ENCODE measurements at regions not wholly inside any gene's neighbourhood (a gene's known extent, or its start where the extent isn't known, plus 50 kb on each side); places are given as distances from the start of the nearest gene placed in this dataset.
"Not testable (repeated sequence)": the region's sequence is repeated elsewhere in the genome, so short reads cannot be mapped to it uniquely, and the experiment has no call there.

DNA sequence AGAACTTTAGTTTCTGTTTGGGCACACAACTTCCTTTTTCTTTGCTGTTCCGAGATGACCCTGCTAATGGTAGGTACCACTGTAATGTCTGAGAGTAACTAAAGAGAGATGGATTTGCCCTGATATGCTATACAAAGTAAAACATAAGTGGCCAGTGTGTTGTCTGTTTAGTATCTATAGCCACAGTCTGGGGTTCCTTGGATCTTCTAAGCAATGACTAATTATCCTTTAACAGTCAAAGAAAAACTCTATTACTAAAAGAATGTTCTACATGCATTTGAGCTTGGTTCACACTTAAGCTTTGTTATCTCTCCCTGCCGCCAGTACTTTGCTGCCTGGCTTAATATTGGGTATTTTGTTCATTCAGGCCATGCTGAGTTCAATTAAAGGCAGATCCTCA lies 1051.9 kb upstream of the FLRT2 start:
- Histone ChIP-seq H3K27ac (no peak overlapping the region), H3K4me1 (no peaks in the 10 kb centered on the region), H3K36me3 (no peaks in the 10 kb centered on the region), H3K4me3 (no peak overlapping the region), H3K27me3 (no peaks in the 10 kb centered on the region), H3K9me3 (replicated peaks) (no peaks in the 10 kb centered on the region)
- no peak for DNase-seq

DNA sequence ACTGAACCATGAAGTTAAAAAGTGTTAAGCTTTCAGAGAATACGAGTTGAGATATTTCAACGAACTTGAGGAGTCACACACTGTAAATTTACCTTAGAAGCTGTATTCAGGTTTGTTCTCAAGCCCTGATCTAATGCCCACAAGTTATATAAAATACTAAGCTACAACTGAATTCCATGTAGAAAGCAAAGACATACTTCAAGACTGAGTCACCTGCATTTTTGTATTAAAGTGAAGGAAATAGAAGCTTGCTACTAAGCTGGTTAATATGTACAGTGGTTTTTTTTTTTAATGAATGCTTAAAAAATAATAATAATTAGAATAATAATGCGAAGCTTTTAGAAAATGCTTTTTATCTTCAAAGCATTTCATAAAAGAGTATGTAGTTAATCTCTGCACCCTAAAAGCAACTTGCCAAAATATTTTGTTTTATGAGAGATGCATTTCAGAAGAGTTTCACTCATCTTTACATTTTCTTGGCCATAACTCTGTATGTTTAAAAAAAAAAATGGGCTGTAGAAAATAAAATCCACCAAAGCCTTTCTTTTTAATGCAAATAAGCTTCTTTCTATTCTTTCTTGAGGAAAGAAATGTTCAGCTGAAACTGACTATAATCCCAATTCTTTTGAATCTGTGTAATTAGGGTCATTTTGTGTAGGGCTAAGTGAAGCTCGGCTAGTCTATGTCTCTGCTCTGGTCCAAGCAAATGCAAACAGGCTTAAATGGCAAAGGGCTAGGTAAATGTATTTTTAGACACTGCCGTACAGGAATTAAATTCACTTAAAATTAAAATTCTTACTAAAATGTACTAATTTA lies 1047.5 kb upstream of the FLRT2 start:
- Histone ChIP-seq H3K9me3 (replicated peaks) (no peaks in the 10 kb centered on the region), H3K27ac (no peak overlapping the region), H3K4me1 (no peaks in the 10 kb centered on the region), H3K36me3 (no peaks in the 10 kb centered on the region), H3K4me3 (no peak overlapping the region), H3K27me3 (no peaks in the 10 kb centered on the region)
- DNase-seq = no peak

DNA sequence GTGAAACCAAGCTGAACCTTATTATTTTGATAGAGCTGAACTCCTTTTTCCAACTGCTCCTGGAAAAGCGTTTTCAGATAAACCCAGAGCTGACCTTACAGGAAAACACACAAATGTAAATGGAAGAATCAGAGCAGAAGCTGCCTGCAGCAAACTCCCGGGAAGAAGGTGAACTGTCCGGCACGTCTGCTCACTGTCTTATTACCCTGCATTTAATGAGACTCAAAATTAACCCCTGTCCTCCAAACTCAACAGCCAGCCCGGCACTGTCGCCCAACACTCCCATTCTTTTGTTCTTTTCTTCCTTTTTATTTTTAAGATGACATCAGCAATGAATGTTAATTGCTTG lies 1046.9 kb upstream of the FLRT2 start:
- H3K4me3 ChIP-seq = no peak overlapping the region
- H3K27me3 ChIP-seq = no peaks in the 10 kb centered on the region
- H3K9me3 ChIP-seq (replicated peaks) = no peaks in the 10 kb centered on the region
- H3K27ac ChIP-seq = no peak overlapping the region
- H3K36me3 ChIP-seq = no peaks in the 10 kb centered on the region
- H3K4me1 ChIP-seq = no peaks in the 10 kb centered on the region
- DNase-seq = no peak

DNA sequence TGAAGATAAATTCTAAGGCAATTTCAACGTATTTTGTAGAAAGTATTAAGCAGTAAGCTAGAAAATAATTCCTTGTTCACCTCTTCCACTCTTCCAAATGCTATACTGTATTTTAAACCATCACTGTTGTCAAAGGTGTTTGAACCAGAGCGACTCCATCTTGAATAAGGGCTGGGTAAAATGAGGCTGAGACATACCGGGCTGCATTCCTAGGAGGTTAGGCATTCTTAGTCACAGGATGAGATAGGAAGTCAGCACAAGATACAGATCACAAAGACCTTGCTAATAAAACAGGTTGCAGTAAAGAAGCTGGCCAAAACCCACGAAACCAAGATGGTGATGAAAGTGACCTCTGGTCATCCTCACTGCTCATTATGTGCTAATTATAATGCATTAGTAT lies 1045.7 kb upstream of the FLRT2 start:
- H3K27ac ChIP-seq, DNase-seq, H3K27me3 ChIP-seq: not testable (repeated sequence)

GRCh38 chr14:84485036-84485435 lies 1044.9 kb upstream of the FLRT2 start:
- Histone ChIP-seq H3K4me1 (no peaks in the 10 kb centered on the region), H3K4me3 (no peak overlapping the region), H3K27me3 (no peaks in the 10 kb centered on the region), H3K9me3 (replicated peaks) (no peaks in the 10 kb centered on the region), H3K27ac (no peak overlapping the region), H3K36me3 (no peaks in the 10 kb centered on the region)
- DNase-seq = no peak

More for the DNA sequence above, 1045.7 kb upstream of the FLRT2 start:
- H3K4me1 ChIP-seq; H3K36me3 ChIP-seq; H3K4me3 ChIP-seq; H3K9me3 ChIP-seq (replicated peaks): not testable (repeated sequence)

DNA sequence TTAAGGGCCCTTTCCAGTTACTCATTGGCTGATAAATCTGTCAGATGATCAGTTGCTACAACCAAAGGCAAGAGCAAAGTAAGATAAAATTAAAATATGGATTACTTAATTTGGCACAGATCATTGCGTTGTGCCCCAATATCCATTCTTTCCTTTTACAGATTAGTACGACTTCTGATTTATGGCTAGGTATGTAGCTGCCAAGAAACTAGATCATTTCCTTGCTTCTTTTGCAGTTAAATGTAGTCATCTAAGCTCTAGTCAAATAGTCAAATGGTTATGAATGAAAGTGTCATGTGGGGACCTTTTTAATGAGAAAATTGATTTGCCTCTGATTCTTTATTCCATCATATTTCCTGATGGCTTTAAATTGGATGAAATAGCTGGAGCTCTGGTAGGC lies 1039.9 kb upstream of the FLRT2 start:
- H3K4me1 ChIP-seq = no peaks in the 10 kb centered on the region
- H3K9me3 ChIP-seq (replicated peaks) = no peaks in the 10 kb centered on the region
- H3K36me3 ChIP-seq = no peaks in the 10 kb centered on the region
- no peak for DNase-seq
- no peak overlapping the region for H3K27ac ChIP-seq
- no peaks in the 10 kb centered on the region for H3K27me3 ChIP-seq
- no peak overlapping the region for H3K4me3 ChIP-seq

GRCh38 chr14:84492685-84493084 lies 1037.3 kb upstream of the FLRT2 start:
- Histone ChIP-seq H3K27me3 (no peaks in the 10 kb centered on the region), H3K9me3 (replicated peaks) (no peaks in the 10 kb centered on the region), H3K4me3 (no peak overlapping the region), H3K27ac (no peak overlapping the region), H3K36me3 (no peaks in the 10 kb centered on the region), H3K4me1 (no peaks in the 10 kb centered on the region)
- no peak for DNase-seq

DNA sequence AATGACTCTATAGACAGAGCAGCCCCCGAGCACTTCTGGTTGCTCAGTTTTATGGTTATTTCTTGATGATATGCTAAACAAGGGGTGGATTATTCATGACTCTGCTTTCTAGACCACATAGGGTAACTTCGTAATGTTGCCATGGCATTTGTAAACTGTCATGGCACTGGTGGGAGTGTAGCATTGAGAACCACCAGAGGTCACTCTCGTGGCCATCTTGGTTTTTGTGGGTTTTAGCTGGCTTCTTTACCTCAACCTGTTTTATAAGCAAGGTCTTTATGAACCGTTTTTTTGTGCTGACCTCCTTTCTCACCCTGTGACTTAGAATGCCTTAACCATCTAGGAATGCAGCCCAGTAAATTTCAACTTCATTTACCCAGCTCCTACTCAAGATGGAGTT lies 1036.2 kb upstream of the FLRT2 start:
- Histone ChIP-seq H3K27ac (no peak overlapping the region), H3K9me3 (replicated peaks) (no peaks in the 10 kb centered on the region), H3K4me3 (no peak overlapping the region), H3K4me1 (no peaks in the 10 kb centered on the region), H3K36me3 (no peaks in the 10 kb centered on the region), H3K27me3 (no peaks in the 10 kb centered on the region)
- no peak for DNase-seq

GRCh38 chr14:84496677-84497076 lies 1033.3 kb upstream of the FLRT2 start:
- Histone ChIP-seq H3K9me3 (replicated peaks) (no peaks in the 10 kb centered on the region), H3K36me3 (no peaks in the 10 kb centered on the region), H3K4me3 (no peak overlapping the region), H3K27me3 (no peaks in the 10 kb centered on the region), H3K27ac (no peak overlapping the region), H3K4me1 (no peaks in the 10 kb centered on the region)
- no peak for DNase-seq

GRCh38 chr14:84512823-84513222 lies 1017.1 kb upstream of the FLRT2 start:
- not testable (repeated sequence) for H3K36me3 ChIP-seq; H3K4me3 ChIP-seq; DNase-seq; H3K27ac ChIP-seq; H3K4me1 ChIP-seq; H3K9me3 ChIP-seq (replicated peaks); H3K27me3 ChIP-seq

DNA sequence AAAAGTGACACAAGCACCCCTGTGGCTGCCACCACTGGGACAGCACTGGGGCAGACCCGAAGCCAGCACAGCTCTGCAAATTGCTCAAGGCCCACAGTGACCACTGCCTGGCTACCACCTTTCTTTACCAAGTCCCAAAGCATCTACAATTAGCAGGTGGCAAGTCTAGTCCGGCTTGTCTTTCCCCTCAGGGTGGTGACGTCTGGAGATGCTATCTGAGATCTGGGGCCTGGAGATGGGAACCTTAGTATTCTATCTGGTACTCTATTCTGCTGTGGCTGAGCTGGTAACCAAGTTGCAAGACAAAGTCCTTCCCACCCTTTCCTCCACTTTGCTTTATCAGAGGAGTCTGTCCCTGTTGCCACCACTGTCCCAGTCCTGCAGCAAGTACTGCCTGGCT lies 1010.1 kb upstream of the FLRT2 start:
- Histone ChIP-seq H3K27ac (no peak overlapping the region), H3K36me3 (no peaks in the 10 kb centered on the region), H3K4me3 (no peak overlapping the region), H3K4me1 (no peaks in the 10 kb centered on the region), H3K9me3 (replicated peaks) (no peaks in the 10 kb centered on the region), H3K27me3 (no peaks in the 10 kb centered on the region)
- no peak for DNase-seq

- no peaks in the 10 kb centered on the region for H3K36me3 ChIP-seq
- H3K9me3 ChIP-seq (replicated peaks) = no peaks in the 10 kb centered on the region
- H3K27me3 ChIP-seq = no peaks in the 10 kb centered on the region
- DNase-seq = no peak
- no peak overlapping the region for H3K4me3 ChIP-seq
- no peak overlapping the region for H3K27ac ChIP-seq
- no peaks in the 10 kb centered on the region for H3K4me1 ChIP-seq
Observed at GRCh38 chr14:84520711-84521338, 1009.1 kb upstream of the FLRT2 start.

GRCh38 chr14:84523746-84524145 lies 1006.2 kb upstream of the FLRT2 start:
- H3K4me1 ChIP-seq = no peaks in the 10 kb centered on the region
- no peaks in the 10 kb centered on the region for H3K27me3 ChIP-seq
- no peak overlapping the region for H3K4me3 ChIP-seq
- no peak for DNase-seq
- H3K9me3 ChIP-seq (replicated peaks) = no peaks in the 10 kb centered on the region
- H3K36me3 ChIP-seq = no peaks in the 10 kb centered on the region
- no peak overlapping the region for H3K27ac ChIP-seq

DNA sequence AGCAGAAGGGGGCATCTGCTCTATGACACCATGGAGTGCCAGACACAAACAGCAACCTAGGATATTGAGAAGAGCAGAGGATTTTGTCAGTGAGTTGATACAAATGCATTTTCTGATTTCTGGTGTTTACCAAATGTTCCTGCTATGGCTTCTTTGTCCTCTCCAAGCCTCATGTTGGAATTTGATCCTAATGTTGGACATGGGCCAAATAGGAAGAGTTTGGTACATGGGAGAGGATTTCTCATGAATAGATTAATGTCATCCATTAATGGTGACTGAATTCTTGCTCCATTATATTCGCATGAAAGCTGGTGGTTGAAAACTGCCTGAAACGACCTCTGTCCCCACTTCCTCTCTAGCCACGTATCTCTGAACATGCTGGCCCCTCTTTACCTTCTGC lies 1002.2 kb upstream of the FLRT2 start:
- H3K9me3 ChIP-seq (replicated peaks) = no peaks in the 10 kb centered on the region
- H3K36me3 ChIP-seq = no peaks in the 10 kb centered on the region
- no peaks in the 10 kb centered on the region for H3K4me1 ChIP-seq
- no peaks in the 10 kb centered on the region for H3K27me3 ChIP-seq
- H3K4me3 ChIP-seq = no peak overlapping the region
- peak in 1 of 2 experiments; percentile 54 for DNase-seq
- H3K27ac ChIP-seq = no peak overlapping the region

- Histone ChIP-seq H3K4me1 (no peaks in the 10 kb centered on the region), H3K27me3 (no peaks in the 10 kb centered on the region), H3K9me3 (replicated peaks) (no peaks in the 10 kb centered on the region), H3K36me3 (no peaks in the 10 kb centered on the region), H3K4me3 (no peak overlapping the region), H3K27ac (no peak overlapping the region)
- no peak for DNase-seq
Observed at GRCh38 chr14:84532016-84532415, 997.9 kb upstream of the FLRT2 start.

- Histone ChIP-seq H3K4me3 (no peak overlapping the region), H3K36me3 (no peaks in the 10 kb centered on the region), H3K4me1 (no peaks in the 10 kb centered on the region), H3K27ac (no peak overlapping the region), H3K9me3 (replicated peaks) (no peaks in the 10 kb centered on the region), H3K27me3 (no peaks in the 10 kb centered on the region)
- no peak for DNase-seq
Observed at GRCh38 chr14:84533181-84533725, 996.7 kb upstream of the FLRT2 start.
